ENCODE measurements at regions not wholly inside any gene's neighbourhood (a gene's known extent, or its start where the extent isn't known, plus 50 kb on each side); places are given as distances from the start of the nearest gene placed in this dataset.
"Not testable (repeated sequence)": the region's sequence is repeated elsewhere in the genome, so short reads cannot be mapped to it uniquely, and the experiment has no call there.

- intact Hi-C loops (cut with DNase I; ENCODE audit: low total_unique reads), result no loop called here
These were observed 222.8 kb upstream of the DTNBP1 start for GRCh38 chr6:15885624-15886023.

GRCh38 chr6:15883593-15883992, 220.8 kb upstream of the DTNBP1 start:
- H3K9me3 ChIP-seq; DNase-seq; intact Hi-C loops (cut with DNase I; ENCODE audit: low total_unique reads); H3K36me3 ChIP-seq; H3K27me3 ChIP-seq; H3K4me1 ChIP-seq; H3K4me3 ChIP-seq; H3K27ac ChIP-seq: not testable (repeated sequence)

More at GRCh38 chr6:15885624-15886023, 222.8 kb upstream of the DTNBP1 start:
- no peaks in the 10 kb centered on the region for H3K9me3 ChIP-seq
- TF ChIP-seq POLR2A (IDR thresholded peaks at IDR 0.05), result no peak
- no peak for TF ChIP-seq CTCF (IDR thresholded peaks at IDR 0.05)
- H3K4me1 ChIP-seq, result no peaks in the 10 kb centered on the region
- H3K27me3 ChIP-seq, result no peaks in the 10 kb centered on the region
- no peak for DNase-seq
- H3K27ac ChIP-seq, result no peak overlapping the region
- no peaks in the 10 kb centered on the region for H3K36me3 ChIP-seq
- no peak overlapping the region for H3K4me3 ChIP-seq

- intact Hi-C loops (cut with DNase I; ENCODE audit: low total_unique reads), result no loop called here
- TF ChIP-seq POLR2A (IDR thresholded peaks at IDR 0.05), result no peak
- TF ChIP-seq CTCF (IDR thresholded peaks at IDR 0.05), result no peak
These were observed 220.1 kb upstream of the DTNBP1 start for GRCh38 chr6:15882915-15883314.

GRCh38 chr6:15882345-15882744, 219.5 kb upstream of the DTNBP1 start:
- Histone ChIP-seq H3K27me3 (no peaks in the 10 kb centered on the region), H3K9me3 (no peaks in the 10 kb centered on the region), H3K4me1 (no peaks in the 10 kb centered on the region), H3K36me3 (no peaks in the 10 kb centered on the region), H3K4me3 (no peak overlapping the region), H3K27ac (no peak overlapping the region)
- intact Hi-C loops (cut with DNase I; ENCODE audit: low total_unique reads), result no loop called here
- DNase-seq, result no peak
- no peak for TF ChIP-seq POLR2A (IDR thresholded peaks at IDR 0.05)
- no peak for TF ChIP-seq CTCF (IDR thresholded peaks at IDR 0.05)

More at GRCh38 chr6:15882915-15883314, 220.1 kb upstream of the DTNBP1 start:
- no peak for DNase-seq
- H3K4me3 ChIP-seq, result no peak overlapping the region
- H3K36me3 ChIP-seq, result no peaks in the 10 kb centered on the region
- H3K27ac ChIP-seq, result no peak overlapping the region
- no peaks in the 10 kb centered on the region for H3K27me3 ChIP-seq
- H3K9me3 ChIP-seq, result no peaks in the 10 kb centered on the region
- H3K4me1 ChIP-seq, result no peaks in the 10 kb centered on the region

GRCh38 chr6:15881150-15881549, 218.3 kb upstream of the DTNBP1 start:
- H3K27ac ChIP-seq, result no peak overlapping the region

More at GRCh38 chr6:15881150-15881549, 218.3 kb upstream of the DTNBP1 start:
- DNase-seq, result no peak
- intact Hi-C loops (cut with DNase I; ENCODE audit: low total_unique reads), result no loop called here
- Histone ChIP-seq H3K4me3 (no peak overlapping the region), H3K4me1 (no peaks in the 10 kb centered on the region), H3K36me3 (no peaks in the 10 kb centered on the region), H3K27me3 (no peaks in the 10 kb centered on the region), H3K9me3 (no peaks in the 10 kb centered on the region)
- TF ChIP-seq CTCF (IDR thresholded peaks at IDR 0.05) (no peak), POLR2A (IDR thresholded peaks at IDR 0.05) (no peak)

Data from uterus (tissue), 3 donors.